NCI-H1417 (cell line): ENCODE measurements at regions not wholly inside any gene's neighbourhood (a gene's known extent, or its start where the extent isn't known, plus 50 kb on each side); places are given as distances from the start of the nearest gene placed in this dataset.
"Not testable (repeated sequence)": the region's sequence is repeated elsewhere in the genome, so short reads cannot be mapped to it uniquely, and the experiment has no call there.

Source experiments
- DNase-seq, 3 experiments: peaks; one replicate each; lab custom pipeline; 2025; lab: John Stamatoyannopoulos, UW

DNA sequence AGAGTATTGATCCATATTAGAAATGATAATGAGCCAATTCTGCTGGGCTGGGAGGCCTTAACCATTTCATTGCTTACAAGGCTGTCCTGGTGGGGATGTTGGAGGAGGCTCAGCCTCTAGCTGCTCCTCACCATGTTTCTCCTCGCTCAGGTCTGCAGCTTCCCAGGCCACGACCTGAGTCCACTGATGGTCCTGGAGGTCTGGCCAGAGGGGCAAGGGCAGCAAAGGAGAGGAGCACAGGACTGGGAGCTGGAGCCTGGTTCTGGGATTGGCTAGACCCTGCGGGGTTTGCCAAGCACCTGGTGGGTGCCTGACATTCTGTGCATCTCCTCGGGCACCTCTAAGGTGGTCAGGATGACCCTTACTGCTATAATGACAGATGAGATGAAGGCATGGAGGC is 92.6 kb downstream of the KIF26A start:
- DNase-seq = no peak

DNA sequence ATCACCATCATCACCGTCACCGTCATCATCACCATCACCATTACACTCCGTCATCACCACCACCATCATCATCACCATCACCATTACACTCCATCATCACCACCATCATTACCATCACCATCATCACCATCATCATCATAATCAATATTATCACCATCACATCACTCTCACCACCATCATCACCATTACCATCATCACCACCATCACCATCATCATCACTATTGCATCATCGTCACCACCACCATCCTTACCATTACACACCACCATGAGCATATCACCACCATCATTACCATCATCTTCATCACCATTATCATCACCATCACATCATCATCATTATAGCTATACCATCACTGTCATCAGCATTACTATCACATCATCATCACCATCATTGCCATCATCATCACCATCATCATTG is 93.7 kb downstream of the KIF26A start:
- DNase-seq = no peak

DNA sequence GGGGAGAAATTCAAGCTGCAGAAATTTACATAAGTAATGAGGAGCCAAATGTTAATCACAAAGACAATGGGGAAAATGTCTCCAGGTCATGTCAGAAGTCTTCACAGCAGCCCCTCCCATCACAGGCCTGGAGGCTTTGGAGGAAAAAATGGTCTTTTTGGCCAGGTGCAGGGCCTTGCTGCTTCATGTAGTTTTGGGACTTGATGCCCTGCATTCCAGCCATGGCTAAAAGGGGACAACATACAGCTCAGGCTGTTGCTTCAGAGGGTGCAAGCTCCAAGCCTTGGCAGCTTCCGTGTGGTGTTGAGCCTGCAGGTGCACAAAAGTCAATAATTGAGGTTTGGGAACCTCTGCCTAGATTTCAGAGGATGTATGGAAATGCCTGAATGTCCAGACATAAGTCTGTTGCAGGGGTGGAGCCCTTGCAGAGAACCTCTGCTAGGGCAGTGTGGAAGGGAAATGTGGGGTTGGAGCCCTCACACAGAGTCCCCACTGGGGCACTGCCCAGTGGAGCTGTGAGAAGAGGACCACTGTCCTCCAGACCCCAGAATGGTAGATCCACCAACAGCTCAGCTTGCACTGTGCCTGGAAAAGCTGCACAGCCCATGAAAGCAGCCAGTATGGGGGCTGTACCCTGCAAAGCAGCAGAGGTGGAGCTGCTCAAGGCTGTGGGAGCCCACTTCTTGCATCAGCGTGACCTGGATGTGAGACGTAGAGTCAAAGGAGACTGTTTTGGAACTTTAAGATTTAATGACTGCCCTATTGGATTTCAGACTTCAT is 95.8 kb downstream of the KIF26A start:
- DNase-seq = not testable (repeated sequence)

DNA sequence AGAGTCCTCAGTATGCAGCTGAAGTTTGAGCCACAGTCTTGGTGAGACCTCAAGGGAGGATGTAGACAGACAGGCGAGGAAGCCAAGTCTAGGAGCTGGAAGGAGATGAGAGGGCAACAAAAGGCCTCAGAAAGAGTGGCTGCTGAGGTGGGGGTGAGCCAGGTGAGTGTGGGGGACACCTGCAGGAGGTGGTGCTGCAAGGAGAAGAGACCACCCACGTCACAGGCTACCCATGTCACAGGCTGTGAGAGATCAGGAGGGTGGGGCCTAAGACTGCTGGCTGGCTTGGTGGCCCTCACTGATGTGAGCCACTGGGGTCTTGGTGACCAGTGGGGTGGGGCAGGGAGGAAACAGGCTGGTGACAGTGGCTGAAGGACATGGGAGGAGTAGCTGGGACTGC is 97.3 kb downstream of the KIF26A start:
- DNase-seq = no peak

DNA sequence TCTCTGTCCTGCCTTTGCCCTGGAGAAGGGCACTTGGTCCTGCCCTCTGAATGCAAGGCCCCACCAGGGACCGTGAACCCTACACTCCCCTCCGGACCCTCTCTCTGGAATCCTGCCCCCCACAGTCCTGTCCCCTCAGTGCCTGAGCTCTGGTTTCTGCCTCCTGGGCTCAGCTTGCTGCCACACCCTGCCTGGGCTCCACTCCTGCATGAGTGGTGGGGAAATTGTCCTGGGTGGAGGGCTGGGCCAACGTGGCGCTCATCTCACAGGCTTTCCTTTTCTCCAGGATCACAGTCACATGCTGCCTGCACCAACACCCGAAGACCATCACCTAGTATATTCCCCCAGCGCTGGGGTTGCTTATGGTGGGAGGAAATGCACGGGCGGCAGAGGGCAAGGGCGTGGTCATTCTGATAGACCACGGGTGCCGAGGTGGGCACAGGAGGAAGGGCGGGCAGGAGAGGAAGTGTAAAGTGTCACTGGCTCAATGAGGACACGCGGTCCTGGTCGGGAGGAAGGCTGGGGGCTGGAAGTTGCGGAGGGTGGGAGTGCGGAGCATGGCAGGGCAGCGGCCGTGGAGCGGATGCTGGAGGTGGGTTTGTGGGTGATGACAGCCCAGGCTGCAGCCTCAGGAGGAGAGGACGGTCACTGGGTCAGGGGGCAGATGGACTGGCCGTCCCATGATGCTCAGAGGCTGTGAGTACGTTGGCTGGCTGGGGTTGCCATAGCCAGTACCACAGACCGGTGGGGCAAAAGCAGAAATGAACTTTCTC is 99.5 kb downstream of the KIF26A start:
- no peak for DNase-seq

DNA sequence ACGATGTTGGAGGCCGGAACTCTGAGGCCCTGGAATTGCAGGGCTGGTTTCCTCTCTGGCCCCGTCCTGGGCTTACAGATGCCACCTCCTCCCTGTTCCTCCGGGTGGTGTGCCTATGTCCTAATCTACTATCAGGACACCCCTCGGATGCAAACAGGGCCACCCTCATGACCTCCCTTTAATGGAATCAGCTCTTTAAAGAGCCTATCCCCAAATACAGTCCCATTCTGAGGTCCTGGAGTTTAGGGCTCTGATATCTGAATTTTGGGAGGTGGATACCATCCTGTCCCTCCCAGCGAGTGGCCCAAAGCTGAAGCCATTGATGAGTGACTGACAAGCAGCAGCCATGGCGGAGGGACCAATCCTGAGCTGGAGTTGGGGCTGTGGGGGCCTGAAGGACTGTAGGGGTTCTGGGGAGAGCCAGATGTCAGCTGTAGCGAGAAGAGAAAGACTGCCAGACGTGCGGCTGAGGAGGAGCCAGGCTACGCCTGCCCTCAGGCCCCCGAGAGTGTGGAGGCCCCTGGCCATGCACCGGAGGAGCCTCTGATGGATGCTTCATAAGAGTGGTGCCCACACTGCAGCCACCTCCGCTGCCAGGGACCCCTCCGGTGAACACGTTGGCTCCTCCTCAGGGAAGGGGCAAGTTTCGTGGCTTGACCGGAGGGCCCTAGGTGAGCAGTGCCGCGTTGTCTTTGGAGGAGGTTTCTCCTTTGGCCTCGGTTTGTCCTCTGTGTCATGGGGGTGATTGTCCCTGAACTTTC is 100.2 kb downstream of the KIF26A start:
- no peak for DNase-seq

DNA sequence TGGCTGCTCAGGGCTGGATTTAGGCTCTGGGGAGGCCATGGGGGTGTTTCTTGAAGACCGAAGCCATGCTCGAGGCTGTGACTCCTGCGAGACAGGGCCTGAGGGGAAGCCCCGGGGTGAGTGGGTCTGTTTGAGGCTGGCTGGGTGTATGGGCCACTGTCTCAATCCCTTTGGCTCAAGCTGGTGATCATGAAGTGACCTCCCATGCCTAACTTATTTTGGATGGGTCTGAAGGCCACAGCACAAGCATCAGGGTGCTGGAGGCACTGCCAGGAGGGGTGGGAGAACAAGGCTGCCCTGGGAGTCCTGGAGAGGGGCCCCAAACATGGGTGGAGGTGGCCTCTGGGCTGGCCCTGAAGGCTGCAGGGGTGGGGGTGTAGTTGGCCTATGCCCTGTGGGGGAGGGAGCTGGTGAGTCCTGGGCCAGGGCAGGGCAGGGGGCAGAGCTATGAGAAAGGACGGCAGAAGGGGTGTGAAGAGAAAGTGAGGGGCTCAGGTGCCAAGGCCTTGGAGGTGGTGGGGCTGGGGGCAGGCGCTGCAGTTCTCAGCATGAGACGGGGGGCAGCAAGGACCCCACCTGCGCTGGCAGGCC is 100.9 kb downstream of the KIF26A start:
- DNase-seq = no peak

DNA sequence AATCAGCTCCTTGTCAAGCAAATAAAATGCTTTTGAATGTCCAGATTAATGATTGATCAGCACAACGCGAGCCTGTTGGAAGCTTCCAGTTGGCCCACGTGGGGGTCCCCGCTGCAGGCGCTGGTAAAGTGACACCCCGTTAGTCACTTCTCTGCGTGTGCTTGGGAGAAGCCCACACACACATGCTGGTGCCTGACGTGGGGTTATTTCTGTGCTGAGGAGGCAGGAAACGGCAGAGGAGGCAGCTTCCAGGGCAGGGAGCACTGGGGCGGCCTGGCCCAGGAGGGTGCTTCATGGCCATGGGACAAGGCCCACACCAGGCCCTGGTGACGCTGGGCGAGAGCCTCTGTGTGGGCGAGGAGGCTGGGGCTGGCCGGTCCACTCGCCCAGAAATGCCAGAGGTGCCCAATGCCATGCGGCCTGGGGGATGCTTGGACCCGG is 101.5 kb downstream of the KIF26A start:
- DNase-seq = no peak

DNA sequence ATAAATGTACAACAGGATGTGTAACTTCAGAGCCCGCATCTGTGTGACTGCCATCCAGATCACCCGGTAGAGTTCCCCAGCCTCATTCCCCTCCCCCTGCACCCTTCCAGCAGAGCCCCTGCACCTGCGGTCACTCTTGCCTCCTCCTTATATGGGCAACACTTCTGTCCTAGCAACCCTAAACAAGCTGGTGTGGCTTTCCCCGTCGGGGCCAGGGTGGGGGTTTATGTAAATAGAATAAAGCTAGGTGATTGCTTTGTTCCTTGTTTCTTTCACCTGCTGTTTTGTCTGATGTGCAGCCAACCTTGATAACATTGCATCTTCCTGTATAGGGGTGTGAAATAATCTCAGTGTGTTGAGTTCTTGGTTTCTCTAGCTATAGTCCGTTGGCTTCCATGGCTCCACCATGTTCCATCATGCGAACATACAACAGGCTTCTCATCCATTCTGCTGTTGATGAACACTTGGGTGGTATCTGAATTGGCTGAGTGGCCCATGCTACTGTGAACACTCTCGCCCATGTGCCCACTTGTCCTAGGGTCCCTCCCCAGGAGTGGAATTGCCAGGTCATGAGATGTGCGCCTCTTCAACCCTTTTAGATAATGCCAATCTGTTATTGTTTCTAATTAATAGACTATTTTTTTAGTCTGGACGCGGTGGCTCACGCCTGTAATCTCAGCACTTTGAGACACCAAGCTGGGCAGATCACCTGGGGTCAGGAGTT is 102.2 kb downstream of the KIF26A start:
- peak; percentile 62 to 94 (median 83) for DNase-seq

DNA sequence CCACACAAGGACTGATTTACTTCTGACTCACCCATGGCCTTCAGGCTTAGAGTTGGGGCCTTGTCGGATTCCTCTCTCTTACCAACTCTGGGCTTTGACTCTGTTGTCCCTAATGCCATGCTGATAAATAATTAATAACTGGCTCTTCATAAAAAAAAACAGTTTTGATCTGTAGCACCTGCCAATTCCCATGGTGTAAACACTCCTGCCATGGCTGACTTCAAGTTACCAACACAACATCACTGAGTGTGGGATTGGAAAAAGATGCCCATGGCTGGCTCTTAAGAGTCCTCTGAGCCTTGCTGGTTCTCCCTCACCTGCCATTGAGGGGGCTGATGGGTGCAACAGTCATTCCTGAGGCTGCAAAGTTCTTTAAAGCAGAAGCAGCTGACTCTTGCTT is 104.8 kb downstream of the KIF26A start:
- DNase-seq = no peak

DNA sequence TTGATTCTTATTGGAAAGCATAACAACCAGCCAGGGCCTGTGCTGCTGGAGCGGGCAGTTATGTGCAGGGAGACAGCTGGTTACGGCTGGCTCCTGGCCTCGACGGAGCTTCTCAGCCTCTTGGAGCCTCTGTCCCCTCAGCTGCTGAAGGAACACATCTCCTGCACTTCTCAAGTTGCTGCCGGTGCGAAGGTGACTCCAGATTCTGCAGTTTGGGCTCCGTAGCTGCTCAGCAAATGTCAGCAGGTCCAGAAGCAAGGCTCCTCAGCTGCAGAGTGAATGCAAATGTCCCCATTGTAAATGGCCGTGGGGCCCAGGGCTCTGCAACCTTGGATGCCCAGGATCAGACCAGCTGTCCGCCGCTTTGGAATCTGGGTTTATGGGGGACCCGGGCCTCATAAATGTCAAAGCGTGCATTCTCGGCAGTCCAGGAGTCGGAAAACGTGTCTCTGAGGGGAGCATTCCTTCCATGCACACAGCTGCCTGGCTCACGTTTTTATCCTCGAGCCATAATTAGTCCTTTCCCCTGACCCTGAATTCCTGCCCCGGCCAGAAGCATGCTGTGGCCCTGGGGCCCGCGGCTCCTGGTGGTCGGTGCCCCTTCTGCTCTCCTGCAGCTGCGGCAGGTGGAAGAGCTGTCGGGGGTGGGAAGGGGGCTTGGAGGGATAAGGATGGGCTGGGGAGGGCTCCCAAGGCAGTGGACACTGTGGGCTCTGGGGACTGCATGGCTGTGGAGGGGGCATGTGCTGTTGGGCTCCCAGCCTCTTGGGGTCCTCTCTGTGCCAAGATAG is 106.0 kb downstream of the KIF26A start:
- no peak for DNase-seq

DNA sequence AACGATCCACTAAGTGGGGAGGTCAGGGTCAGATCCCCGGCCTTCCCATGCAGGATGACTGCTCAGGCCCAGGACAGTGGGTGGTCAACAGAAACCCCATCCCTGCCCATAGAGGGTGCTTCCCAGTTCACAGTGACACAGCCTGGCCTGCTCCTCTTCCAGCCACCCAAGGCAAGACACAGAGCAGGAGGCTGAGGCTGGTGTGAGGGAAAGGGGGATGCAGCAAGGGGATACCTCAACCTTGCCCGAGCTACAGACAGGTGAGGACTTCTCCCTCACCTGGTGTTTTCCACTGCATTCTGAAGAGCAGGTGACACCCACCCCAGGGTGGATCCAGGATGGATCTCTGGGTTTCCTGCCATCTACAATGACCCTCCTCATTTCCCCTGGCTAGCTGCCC is 106.7 kb downstream of the KIF26A start:
- DNase-seq = no peak

DNA sequence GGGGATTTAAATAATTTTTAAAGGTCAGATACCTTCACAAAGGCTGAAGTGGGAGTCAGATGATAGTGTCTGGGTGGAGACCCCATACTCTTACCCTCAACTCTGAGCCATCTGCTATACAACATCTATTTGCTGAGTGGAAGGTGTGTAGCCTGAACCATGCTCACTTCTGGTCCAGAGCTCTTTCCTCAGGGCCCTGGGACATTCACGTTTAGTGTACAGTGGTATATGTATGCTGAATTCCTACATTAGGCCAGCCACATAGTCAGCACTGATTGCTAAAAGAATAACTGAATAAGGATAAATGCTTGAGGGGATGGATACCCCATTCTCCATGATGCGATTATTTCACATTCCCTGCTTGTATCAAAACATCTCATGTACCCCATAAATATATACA is 107.3 kb downstream of the KIF26A start:
- DNase-seq = no peak

DNA sequence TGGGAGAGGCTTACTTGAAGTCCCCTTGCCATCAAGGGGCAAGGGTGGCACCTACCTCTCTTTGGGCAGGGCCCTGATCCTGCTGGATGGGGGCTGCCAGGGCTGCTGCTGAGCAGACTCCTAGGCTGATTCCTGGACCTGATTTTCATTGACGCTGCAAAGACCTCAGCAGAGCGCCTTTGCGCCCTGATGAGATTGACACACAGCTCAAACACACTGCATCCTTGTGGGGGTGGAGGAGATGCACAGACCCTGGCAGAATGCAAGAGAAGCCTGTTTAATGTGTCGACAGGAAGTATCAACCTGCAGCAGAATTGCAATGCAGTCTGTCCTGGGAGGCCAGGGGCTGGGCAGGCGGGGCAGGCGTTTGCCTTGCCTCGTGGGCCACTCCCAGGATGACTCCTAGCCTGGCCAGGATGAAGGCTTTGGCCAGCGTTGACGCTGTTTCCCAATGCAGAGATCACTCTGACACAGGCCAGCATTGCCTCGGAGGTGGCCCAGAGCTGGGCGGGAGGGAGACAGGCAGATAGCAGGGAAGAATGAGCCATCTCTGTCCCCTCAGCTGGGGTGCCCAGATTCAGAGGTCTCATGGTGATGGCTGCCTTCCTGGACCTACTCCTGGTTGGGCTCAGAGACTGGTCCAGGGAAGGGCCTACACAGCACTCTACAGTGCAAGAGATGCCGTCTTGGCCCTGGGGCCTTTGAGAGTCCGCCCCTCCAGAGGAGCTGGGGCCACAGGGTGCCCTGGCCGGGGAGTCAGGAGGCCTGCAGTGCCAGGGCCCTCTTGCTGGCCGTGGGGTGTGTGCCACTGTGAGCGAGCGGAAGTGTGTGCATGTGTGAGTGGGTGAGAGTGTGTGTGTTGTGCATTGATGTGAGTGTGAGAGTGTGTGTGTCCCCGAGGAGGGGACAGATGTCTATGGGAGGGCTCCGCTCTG is 108.3 kb downstream of the KIF26A start:
- no peak for DNase-seq

DNA sequence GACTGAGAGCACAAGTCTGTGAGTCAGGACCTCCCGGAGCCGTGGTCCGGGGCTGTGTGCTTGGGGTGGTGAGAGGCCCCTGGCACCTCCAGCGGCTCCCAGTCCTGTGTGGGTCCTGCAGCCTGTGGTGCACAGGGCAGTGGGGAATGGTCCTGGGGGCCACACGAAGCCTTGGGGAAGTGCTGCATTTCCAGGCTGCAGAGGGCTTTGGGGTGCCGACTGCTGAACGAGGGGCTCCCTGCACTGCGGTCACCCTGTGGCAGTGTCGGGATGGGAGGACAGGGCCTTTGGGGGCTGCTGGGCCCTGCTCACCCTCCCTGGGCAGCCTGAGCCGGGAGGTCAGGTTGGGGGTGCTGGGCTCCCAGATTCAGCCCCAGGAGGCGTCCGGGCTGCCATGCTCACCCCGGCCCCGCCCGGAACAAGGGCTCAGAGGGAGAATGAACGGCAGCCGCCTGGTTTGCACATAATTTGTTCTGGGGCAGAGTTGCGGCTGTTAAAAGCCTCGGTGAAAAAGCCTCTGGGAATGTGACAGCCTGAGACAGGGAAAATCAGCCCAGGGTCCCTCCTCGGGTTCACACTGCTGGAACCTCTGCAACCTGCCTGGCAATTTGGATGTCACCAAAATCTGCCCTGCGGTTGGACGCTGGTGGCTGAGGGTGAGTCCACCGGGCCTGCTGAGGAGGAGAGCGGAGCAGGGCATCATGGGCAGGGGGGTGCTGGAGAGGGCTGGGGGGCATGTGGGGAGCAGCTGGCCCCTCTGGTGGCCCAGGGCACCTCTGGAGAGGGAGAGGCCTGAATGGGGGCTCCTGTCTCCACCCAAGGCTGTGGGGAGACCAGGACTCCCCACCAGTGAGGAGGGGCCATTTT is 109.2 kb downstream of the KIF26A start:
- DNase-seq = no peak

DNA sequence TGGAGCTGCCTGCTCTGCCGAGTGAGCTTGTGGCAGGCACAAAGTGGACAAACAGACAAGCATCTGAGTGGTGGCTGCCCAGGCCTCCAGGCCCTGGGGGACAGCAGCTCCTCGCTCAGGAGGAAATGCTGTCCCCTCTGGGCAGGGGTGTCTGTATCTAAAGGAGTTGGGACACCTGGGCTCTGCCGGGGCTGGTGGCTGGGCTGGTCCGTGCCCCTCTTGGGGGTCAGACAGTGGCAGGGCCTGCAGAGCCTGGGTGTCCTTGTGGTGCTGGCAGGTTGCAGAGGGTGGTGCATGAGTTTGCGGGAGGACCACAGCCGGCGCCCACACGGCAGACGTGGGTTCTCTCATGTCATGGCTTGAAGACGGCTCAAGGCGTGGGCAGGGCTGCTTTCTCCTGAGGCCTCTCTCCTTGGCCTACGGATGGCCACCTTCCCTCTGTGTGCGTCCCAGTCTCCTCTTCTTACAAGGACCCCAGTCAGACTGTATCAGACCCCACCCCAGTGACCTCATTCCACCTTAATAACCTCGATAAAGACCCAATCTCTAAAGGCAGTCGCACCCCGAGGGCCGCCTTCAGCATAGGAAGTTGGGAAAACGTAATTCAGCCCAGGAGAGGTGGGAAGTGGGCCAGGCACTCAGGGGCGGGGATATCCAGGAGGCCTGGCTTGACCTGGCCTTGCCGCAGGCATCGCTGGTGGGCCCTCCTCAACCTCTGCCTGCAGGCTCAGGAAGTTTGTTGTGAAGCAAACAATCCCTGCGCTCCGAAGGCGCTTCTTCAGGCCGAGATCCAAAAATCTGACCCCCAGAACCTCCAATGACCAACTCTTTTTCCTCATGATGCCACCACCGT is 110.0 kb downstream of the KIF26A start:
- no peak for DNase-seq

DNA sequence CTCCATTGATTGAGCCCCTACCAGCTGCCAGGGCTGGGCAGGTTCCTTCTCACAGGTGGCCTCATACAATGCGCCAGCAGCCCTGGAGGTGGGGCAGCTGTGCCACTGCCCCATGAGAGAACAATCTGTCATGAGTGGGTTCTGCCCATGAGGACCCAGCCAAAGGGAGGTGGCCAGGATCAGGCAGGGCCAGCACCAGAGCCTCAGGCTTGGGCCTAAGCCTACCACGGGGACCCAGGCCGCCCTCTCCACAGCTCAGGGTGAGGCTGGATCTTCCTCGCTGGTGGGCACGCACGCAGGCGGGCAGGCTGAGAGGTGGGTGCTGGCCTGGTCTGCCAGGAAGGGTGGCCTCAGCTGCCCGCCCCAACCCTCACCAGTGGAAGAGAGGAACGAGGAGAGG is 110.7 kb downstream of the KIF26A start:
- DNase-seq = no peak

DNA sequence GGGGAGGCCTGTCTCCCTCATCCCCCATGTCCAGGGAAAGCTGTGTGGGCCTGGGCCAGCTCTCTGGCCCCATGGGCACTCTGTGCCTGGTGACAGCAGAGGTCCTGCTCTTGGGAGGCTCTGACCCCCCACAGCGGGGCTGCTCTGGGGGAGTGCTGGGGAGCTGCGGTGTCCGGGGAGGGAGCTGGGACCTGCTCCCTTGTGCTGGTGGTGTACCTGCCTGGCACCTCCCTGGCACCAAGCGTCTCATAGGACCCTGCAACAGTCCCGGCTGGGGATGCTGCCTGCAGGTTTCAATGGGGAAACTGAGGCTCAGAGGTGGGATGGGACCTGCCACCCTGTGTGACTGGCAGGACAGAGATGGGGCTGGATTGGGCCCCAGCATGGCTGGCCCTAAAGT is 111.3 kb downstream of the KIF26A start:
- DNase-seq = no peak
